DND-41 (cell line): ENCODE measurements at regions not wholly inside any gene's neighbourhood (a gene's known extent, or its start where the extent isn't known, plus 50 kb on each side); places are given as distances from the start of the nearest gene placed in this dataset.

ENCODE experiments used
- ATAC-seq: fragments of 200-7000 bp; cut with Tn5 transposase; 3 replicates; pipeline ENCODE4 v1.9.1; 2021; ENCODE audit warnings: low read depth; ENCODE audit not compliant: insufficient read depth
- DNase-seq: peaks from one replicate; pipeline ENCODE4 v3.0.0-alpha.2; 2020
- H2AFZ ChIP-seq: 2 replicates; pipeline ENCODE4 v1.6.0; 2012; ENCODE audit warnings: low read depth, low read length
- H3K27ac ChIP-seq: 2 replicates; pipeline ENCODE4 v1.5.1; 2012; ENCODE audit warnings: low read length, inconsistent platforms
- H3K27me3 ChIP-seq: fragments of 200-600 bp; sonication (generic); 2 replicates; pipeline ENCODE4 v1.6.0; 2012; ENCODE audit warnings: low read length, mild to moderate bottlenecking, inconsistent platforms; ENCODE audit not compliant: insufficient read depth, poor library complexity
- H3K36me3 ChIP-seq: 2 replicates; pipeline ENCODE4 v1.5.1; 2012; ENCODE audit warnings: low read length, inconsistent platforms; ENCODE audit not compliant: insufficient read depth
- H3K4me1 ChIP-seq: 2 replicates; pipeline ENCODE4 v1.5.1; 2012; ENCODE audit warnings: mild to moderate bottlenecking, low read length; ENCODE audit not compliant: insufficient read depth
- H3K4me2 ChIP-seq: 2 replicates; pipeline ENCODE4 v1.6.0; 2012; ENCODE audit warnings: mild to moderate bottlenecking, moderate library complexity, low read length, inconsistent platforms; ENCODE audit not compliant: insufficient read depth
- H3K4me3 ChIP-seq, 2 experiments: fragments of 200-600 bp in 1 of 2; shearing (Covaris generic) in 1 of 2; 2 replicates each; pipeline ENCODE4 v1.5.1; 2012 to 2016; ENCODE audit warnings: inconsistent platforms in 2 of 2, low read length in 2 of 2, mild to moderate bottlenecking in 2 of 2, low read depth in 1 of 2, moderate library complexity in 1 of 2
- H3K79me2 ChIP-seq: 2 replicates; pipeline ENCODE4 v1.6.0; 2012; ENCODE audit warnings: low read length, inconsistent platforms; ENCODE audit not compliant: insufficient read depth
- H3K9ac ChIP-seq: 2 replicates; pipeline ENCODE4 v1.6.0; 2012; ENCODE audit warnings: low read depth, mild to moderate bottlenecking, inconsistent platforms, low read length, moderate library complexity
- H3K9me3 ChIP-seq: 2 replicates; pipeline ENCODE4 v1.5.1; 2012; ENCODE audit warnings: low read length, moderate library complexity, mild to moderate bottlenecking, inconsistent platforms; ENCODE audit not compliant: insufficient read depth, severe bottlenecking
- H4K20me1 ChIP-seq: 2 replicates; pipeline ENCODE4 v1.6.0; 2012; ENCODE audit warnings: low read length; ENCODE audit not compliant: insufficient read depth
- EZH2 ChIP-seq: IDR thresholded peaks from 3 replicates; pipeline ENCODE4 v1.6.1; 2012; ENCODE audit warnings: borderline replicate concordance, low read depth, mild to moderate bottlenecking, moderate library complexity, low read length, inconsistent platforms; ENCODE audit not compliant: severe bottlenecking
- TF ChIP-seq, protein P1 (sequence below): IDR thresholded peaks from 2 replicates; pipeline ENCODE4 v1.5.1; 2012; ENCODE audit warnings: borderline replicate concordance, low read length, moderate library complexity, mild to moderate bottlenecking; ENCODE audit not compliant: poor library complexity, severe bottlenecking; ENCODE audit errors: extremely low read depth

DNA sequence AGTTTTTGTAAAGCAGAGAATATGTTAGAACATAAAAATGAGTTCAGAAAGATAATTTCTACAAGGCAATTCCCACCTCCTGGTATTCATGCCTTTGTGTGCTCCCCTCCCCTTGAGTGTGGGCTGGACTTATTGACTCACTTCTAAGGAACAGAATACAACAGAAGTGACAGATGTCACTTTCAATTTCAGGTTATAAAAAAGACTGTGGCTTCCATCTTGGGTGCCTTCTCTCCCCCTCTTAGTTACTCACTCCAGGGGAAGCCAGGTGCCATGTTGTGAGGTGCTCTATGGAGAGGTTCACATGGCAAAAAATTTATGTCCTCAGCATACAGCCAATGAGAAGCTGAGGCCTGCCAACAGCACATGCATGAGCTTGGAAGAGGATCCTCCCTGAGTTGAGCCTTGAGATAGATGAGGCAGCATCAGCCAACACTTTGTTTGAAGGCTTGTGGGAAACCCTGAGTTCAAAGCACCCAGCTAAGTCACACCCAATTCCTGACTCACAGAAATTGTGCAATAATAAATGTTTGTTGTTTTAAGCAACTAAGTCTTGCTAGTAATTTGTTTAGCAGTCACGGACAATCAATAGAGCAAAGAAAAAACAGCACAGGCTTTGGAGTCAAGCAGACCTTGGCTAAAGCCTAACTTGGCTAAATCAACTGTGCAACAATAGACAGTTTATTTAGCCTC, 73.5 kb upstream of the NGF start:
- no peak overlapping the region for H3K27ac ChIP-seq
- H3K79me2 ChIP-seq: no peaks in the 10 kb centered on the region
- no peaks in the 10 kb centered on the region for H4K20me1 ChIP-seq
- no peak overlapping the region for H2AFZ ChIP-seq
- H3K9me3 ChIP-seq: no peaks in the 10 kb centered on the region
- no peak overlapping the region for H3K9ac ChIP-seq
- no peak for DNase-seq
- H3K4me2 ChIP-seq: no peak overlapping the region
- no peaks in the 10 kb centered on the region for H3K4me1 ChIP-seq
- no peak overlapping the region for H3K4me3 ChIP-seq
- TF ChIP-seq, protein P1, sequence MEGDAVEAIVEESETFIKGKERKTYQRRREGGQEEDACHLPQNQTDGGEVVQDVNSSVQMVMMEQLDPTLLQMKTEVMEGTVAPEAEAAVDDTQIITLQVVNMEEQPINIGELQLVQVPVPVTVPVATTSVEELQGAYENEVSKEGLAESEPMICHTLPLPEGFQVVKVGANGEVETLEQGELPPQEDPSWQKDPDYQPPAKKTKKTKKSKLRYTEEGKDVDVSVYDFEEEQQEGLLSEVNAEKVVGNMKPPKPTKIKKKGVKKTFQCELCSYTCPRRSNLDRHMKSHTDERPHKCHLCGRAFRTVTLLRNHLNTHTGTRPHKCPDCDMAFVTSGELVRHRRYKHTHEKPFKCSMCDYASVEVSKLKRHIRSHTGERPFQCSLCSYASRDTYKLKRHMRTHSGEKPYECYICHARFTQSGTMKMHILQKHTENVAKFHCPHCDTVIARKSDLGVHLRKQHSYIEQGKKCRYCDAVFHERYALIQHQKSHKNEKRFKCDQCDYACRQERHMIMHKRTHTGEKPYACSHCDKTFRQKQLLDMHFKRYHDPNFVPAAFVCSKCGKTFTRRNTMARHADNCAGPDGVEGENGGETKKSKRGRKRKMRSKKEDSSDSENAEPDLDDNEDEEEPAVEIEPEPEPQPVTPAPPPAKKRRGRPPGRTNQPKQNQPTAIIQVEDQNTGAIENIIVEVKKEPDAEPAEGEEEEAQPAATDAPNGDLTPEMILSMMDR: no peak
- TF ChIP-seq EZH2: no peak
- peaks cover 4% of the 10 kb centered on the region for H3K27me3 ChIP-seq
- no peaks in the 10 kb centered on the region for H3K36me3 ChIP-seq
- no peak for ATAC-seq

GRCh38 chr1:115409094-115410015, 71.3 kb upstream of the NGF start:
- Histone ChIP-seq H3K4me2 (no peak overlapping the region), H3K4me1 (no peaks in the 10 kb centered on the region), H4K20me1 (no peaks in the 10 kb centered on the region), H3K27ac (no peak overlapping the region), H3K9me3 (no peaks in the 10 kb centered on the region), H3K4me3 (no peak overlapping the region), H3K79me2 (no peaks in the 10 kb centered on the region), H2AFZ (no peak overlapping the region), H3K9ac (no peak overlapping the region), H3K36me3 (no peaks in the 10 kb centered on the region), H3K27me3 (peaks cover 4% of the 10 kb centered on the region)
- DNase-seq: no peak
- no peak for ATAC-seq
- TF ChIP-seq EZH2: no peak
- TF ChIP-seq, protein P1: no peak

GRCh38 chr1:115408533-115408932, 70.5 kb upstream of the NGF start:
- Histone ChIP-seq H3K27ac (no peak overlapping the region), H3K27me3 (peaks cover 4% of the 10 kb centered on the region), H3K36me3 (no peaks in the 10 kb centered on the region), H2AFZ (no peak overlapping the region), H3K4me3 (no peak overlapping the region), H4K20me1 (no peaks in the 10 kb centered on the region), H3K4me1 (no peaks in the 10 kb centered on the region), H3K4me2 (no peak overlapping the region), H3K9ac (no peak overlapping the region), H3K9me3 (no peaks in the 10 kb centered on the region), H3K79me2 (no peaks in the 10 kb centered on the region)
- ATAC-seq: no peak
- no peak for DNase-seq
- TF ChIP-seq, protein P1: no peak
- TF ChIP-seq EZH2: no peak
